ENCODE measurements at regions not wholly inside any gene's neighbourhood (a gene's known extent, or its start where the extent isn't known, plus 50 kb on each side); places are given as distances from the start of the nearest gene placed in this dataset.

GRCh38 chr11:30740091-30740490 is 153.9 kb upstream of the MPPED2 start:
- no peak for DNase-seq (ENCODE audit: low spot score)

- DNase-seq (ENCODE audit: low spot score) = no peak
Measured at GRCh38 chr11:30735946-30736345, 149.8 kb upstream of the MPPED2 start.

- DNase-seq (ENCODE audit: low spot score) = no peak
Measured at GRCh38 chr11:30733748-30734147, 147.6 kb upstream of the MPPED2 start.

- DNase-seq (ENCODE audit: low spot score) = no peak
Measured at GRCh38 chr11:30730011-30730410, 143.9 kb upstream of the MPPED2 start.

- no peak for DNase-seq (ENCODE audit: low spot score)
Measured at GRCh38 chr11:30729187-30729713, 143.1 kb upstream of the MPPED2 start.

GRCh38 chr11:30725645-30726195 is 139.6 kb upstream of the MPPED2 start:
- DNase-seq (ENCODE audit: low spot score) = no peak

- no peak for DNase-seq (ENCODE audit: low spot score)
Measured at GRCh38 chr11:30724274-30724673, 138.1 kb upstream of the MPPED2 start.

- DNase-seq (ENCODE audit: low spot score) = no peak
Measured at GRCh38 chr11:30719371-30719770, 133.2 kb upstream of the MPPED2 start.

GRCh38 chr11:30717641-30718040 is 131.5 kb upstream of the MPPED2 start:
- no peak for DNase-seq (ENCODE audit: low spot score)

GRCh38 chr11:30717009-30717408 is 130.9 kb upstream of the MPPED2 start:
- DNase-seq (ENCODE audit: low spot score) = no peak

- no peak for DNase-seq (ENCODE audit: low spot score)
Measured at GRCh38 chr11:30712749-30713148, 126.6 kb upstream of the MPPED2 start.

- DNase-seq (ENCODE audit: low spot score) = no peak
Measured at GRCh38 chr11:30710221-30710620, 124.1 kb upstream of the MPPED2 start.

GRCh38 chr11:30707110-30707509 is 121.0 kb upstream of the MPPED2 start:
- DNase-seq (ENCODE audit: low spot score) = no peak

GRCh38 chr11:30705913-30706675 is 119.9 kb upstream of the MPPED2 start:
- no peak for DNase-seq (ENCODE audit: low spot score)

GRCh38 chr11:30698425-30698824 is 112.3 kb upstream of the MPPED2 start:
- no peak for DNase-seq (ENCODE audit: low spot score)

GRCh38 chr11:30697032-30697431 is 110.9 kb upstream of the MPPED2 start:
- no peak for DNase-seq (ENCODE audit: low spot score)

- DNase-seq (ENCODE audit: low spot score) = no peak
Measured at GRCh38 chr11:30684772-30685171, 98.6 kb upstream of the MPPED2 start.

GRCh38 chr11:30683176-30683575 is 97.0 kb upstream of the MPPED2 start:
- peak; percentile 2 for DNase-seq (ENCODE audit: low spot score)

- DNase-seq (ENCODE audit: low spot score) = no peak
Measured at GRCh38 chr11:30666817-30667216, 80.7 kb upstream of the MPPED2 start.

- DNase-seq (ENCODE audit: low spot score) = no peak
Measured at GRCh38 chr11:30665067-30665466, 78.9 kb upstream of the MPPED2 start.

- no peak for DNase-seq (ENCODE audit: low spot score)
Measured at GRCh38 chr11:30653606-30654005, 67.5 kb upstream of the MPPED2 start.

- DNase-seq (ENCODE audit: low spot score) = no peak
Measured at GRCh38 chr11:30652801-30653200, 66.6 kb upstream of the MPPED2 start.

GRCh38 chr11:30650266-30650665 is 64.1 kb upstream of the MPPED2 start:
- no peak for DNase-seq (ENCODE audit: low spot score)

All from RKO (cell line).